BLaER1 treated with 17β-estradiol and CSF1 and Interleukin-3, amounts not matched to agents 10 nM and 100 nM (cell line): ENCODE measurements at regions not wholly inside any gene's neighbourhood (a gene's known extent, or its start where the extent isn't known, plus 50 kb on each side); places are given as distances from the start of the nearest gene placed in this dataset.
"Not testable (repeated sequence)": the region's sequence is repeated elsewhere in the genome, so short reads cannot be mapped to it uniquely, and the experiment has no call there.

Experiments used
- H3K27ac ChIP-seq, 11 experiments: shearing (Covaris generic); formaldehyde crosslinking; 2 replicates each; pipeline ENCODE4 v1.8.1; 2022
- H3K27me3 ChIP-seq, 11 experiments: shearing (Covaris generic); formaldehyde crosslinking; 2 replicates each; pipeline ENCODE4 v1.8.1; 2022
- H3K36me3 ChIP-seq, 11 experiments: shearing (Covaris generic); formaldehyde crosslinking; 2 replicates each; pipeline ENCODE4 v1.8.1; 2022
- H3K4me1 ChIP-seq, 10 experiments: shearing (Covaris generic); formaldehyde crosslinking; 2 replicates each; pipeline ENCODE4 v1.8.1; 2022
- H3K4me2 ChIP-seq, 11 experiments: shearing (Covaris generic); formaldehyde crosslinking; 2 replicates each; pipeline ENCODE4 v1.8.1; 2022
- H3K4me3 ChIP-seq, 10 experiments: shearing (Covaris generic); formaldehyde crosslinking; 2 replicates each; pipeline ENCODE4 v1.8.1; 2022
- H3K9ac ChIP-seq, 11 experiments: shearing (Covaris generic); formaldehyde crosslinking; 2 replicates each; pipeline ENCODE4 v1.8.1; 2022
- H3K9me3 ChIP-seq, 11 experiments: shearing (Covaris generic); formaldehyde crosslinking; replicated peaks in 1 of 11; 2 replicates each; pipeline ENCODE4 v1.8.1; 2022
- H4K20me1 ChIP-seq, 11 experiments: shearing (Covaris generic); formaldehyde crosslinking; 2 replicates each; pipeline ENCODE4 v1.8.1; 2022
- Cebpa-rat ChIP-seq, 11 experiments: shearing (Covaris generic); IDR thresholded peaks; 2 replicates each; pipeline ENCODE4 v1.8.1; 2022

DNA sequence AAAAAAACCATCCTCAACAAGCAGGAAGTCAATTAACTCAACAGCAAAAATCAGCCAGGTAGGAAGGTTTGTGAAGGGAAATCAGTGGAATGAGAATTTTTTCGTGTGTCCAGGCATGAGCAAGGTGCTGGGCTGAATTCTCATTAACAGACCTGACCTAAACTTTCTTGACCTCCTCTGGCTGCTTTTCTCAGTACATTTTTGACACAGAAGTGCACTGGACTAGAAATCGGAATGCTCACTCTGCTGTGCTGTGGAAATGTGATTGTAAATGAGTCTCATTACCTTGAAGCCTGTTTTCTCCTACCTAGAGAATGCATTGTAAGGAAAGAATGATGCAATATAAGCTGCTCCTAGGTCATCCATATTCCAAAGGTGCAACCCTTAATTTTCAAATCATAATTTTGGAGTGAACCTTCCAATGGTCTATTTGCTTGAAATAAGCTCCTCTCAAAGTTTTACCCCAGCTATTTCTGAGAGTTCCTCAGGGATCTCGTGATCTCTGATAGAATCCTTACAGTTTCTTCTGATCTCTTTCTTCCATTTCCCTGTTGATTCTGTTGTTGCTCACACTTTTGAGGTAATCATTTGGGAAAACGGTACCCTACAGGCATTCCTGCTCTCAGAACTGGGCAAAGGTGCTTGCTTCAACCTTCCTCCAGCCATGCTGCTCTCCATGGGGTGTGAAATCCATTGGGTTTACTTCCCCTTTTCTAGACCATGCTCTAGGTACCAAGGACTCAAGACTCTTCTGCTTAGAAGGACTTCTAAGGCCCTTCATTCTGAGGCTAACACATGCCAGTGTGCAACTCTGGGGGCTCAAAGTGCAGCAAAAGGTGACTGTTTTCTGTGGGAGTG, 104.9 kb upstream of the ITPRID2 start:
- H3K27me3 ChIP-seq: no peaks in the 10 kb centered on the region
- no peak overlapping the region for H3K9ac ChIP-seq
- no peak for TF ChIP-seq Cebpa-rat (IDR thresholded peaks at IDR 0.05)
- H3K4me3 ChIP-seq: no peak overlapping the region
- H3K9me3 ChIP-seq: no peaks in the 10 kb centered on the region
- peak overlapping the region in 1 of 11 experiments; percentile 1; a peak in 1 of 22 replicates for H3K4me2 ChIP-seq
- H3K27ac ChIP-seq: no peak overlapping the region
- H3K36me3 ChIP-seq: no peaks in the 10 kb centered on the region
- no peaks in the 10 kb centered on the region for H4K20me1 ChIP-seq
- peaks cover 0 to 11% (median 7%) of the 10 kb centered on the region in 10 experiments; a peak in 9 of 20 replicates for H3K4me1 ChIP-seq

DNA sequence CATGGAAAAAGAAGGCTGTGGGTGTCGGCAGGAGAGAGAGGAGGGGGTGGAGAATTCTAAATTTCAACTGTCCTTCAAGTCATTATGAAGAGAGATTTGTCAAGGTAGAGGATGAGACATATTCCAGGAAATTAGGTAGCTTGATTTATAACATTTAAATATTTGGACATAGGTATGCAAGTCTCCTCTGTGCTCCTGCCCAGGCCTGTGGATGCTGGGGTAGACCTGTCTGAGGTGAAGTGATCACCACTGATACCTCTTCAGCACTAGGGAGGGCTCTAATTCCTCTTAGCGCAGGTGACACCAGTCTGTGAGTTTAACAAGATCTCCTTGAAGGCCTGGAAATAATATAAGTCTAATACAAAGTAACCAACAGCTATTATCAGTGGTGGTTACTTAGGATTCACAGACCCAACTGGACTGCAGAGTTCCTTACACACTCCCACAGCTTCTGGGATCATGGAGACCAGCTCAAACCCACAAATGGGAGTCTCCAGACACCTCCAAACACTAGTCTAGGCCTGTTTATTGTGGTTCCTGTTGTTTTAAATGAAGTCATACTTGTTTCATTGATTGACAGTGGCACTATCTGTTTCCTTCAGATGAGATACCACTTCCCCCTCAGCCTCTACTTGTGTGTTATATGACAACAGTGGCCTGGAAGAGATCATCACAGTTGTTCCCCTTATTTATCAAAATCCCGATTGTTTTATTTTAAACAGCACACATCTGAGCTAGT, 104.1 kb upstream of the ITPRID2 start:
- H3K4me2 ChIP-seq: peak overlapping the region in 2 of 11 experiments; percentile 1 to 3; a peak in 2 of 22 replicates
- no peaks in the 10 kb centered on the region for H3K36me3 ChIP-seq
- H3K27me3 ChIP-seq: no peaks in the 10 kb centered on the region
- H3K4me1 ChIP-seq: peaks cover 0 to 11% (median 7%) of the 10 kb centered on the region in 10 experiments; a peak in 8 of 20 replicates
- H3K4me3 ChIP-seq: no peak overlapping the region
- H3K9me3 ChIP-seq: peaks cover 0 to 3% (median 0%) of the 10 kb centered on the region in 11 experiments; a peak in 7 of 22 replicates
- H4K20me1 ChIP-seq: no peaks in the 10 kb centered on the region
- no peak overlapping the region for H3K27ac ChIP-seq
- TF ChIP-seq Cebpa-rat (IDR thresholded peaks at IDR 0.05): no peak
- no peak overlapping the region for H3K9ac ChIP-seq

DNA sequence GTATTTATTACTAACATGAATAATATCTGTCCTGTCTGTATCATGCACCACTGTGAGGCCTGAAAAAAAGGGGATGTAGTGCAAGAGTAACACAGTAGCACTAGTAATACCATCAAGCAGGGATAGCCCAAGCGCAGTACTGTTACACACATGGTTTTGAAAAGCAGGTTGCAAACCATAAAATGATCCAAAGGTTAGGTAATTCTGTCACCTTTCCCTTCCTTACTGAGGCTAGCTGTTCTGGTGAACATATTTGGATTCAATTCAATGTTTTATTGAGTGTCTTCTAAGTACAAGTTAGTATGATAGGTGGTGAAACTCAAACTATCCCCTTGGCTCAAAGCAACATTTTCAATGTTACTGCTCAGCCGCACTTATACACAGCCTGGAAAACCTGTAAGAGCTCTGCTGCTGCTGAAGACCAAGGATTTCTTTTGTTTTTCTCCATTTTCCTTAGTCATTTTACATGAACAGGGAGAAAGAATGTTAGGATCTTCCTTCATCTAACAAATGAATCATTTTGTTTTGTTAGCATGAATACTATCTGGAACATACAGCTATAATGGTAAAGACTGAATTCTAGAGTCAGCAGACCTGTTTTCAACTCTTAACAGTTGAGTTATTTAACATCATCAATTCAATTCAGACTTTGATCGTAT, 102.5 kb upstream of the ITPRID2 start:
- H3K4me3 ChIP-seq: no peak overlapping the region
- H3K4me1 ChIP-seq: peaks cover 0 to 11% (median 7%) of the 10 kb centered on the region in 10 experiments; a peak in 8 of 20 replicates
- no peak overlapping the region for H3K4me2 ChIP-seq
- H3K9me3 ChIP-seq: peaks cover 6 to 11% (median 7%) of the 10 kb centered on the region in 11 experiments; a peak in 18 of 22 replicates
- no peak for TF ChIP-seq Cebpa-rat (IDR thresholded peaks at IDR 0.05)
- no peak overlapping the region for H3K9ac ChIP-seq
- no peaks in the 10 kb centered on the region for H3K36me3 ChIP-seq
- H3K27me3 ChIP-seq: no peaks in the 10 kb centered on the region
- H3K27ac ChIP-seq: no peak overlapping the region
- H4K20me1 ChIP-seq: no peaks in the 10 kb centered on the region

DNA sequence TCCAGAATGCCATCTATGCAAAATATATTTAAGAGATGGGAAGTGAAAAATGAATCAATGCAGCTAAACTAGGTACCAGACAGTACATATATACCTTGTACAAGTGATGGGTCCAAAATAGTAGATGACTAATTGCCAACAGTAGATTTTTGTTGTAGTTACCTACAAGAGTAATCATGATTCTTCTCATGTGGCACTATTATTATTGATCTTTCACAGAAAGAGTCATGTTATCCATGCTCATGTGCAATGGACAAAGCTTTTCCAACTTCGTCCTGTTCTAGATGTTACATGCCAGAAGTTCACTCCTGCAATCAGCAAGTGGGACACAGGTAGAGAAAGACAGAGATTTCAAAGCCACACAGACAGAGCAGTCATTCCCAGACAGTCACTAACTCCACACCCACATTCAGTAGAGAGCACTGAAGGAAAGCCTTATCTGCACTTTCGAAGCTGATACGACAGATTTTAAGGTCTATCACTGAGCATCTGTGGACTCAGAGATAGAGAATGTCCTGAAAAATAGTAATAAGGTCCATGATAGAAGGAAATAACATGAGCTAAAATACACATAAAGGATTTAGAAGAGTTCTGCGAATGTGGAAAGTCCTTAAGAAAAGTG, 101.6 kb upstream of the ITPRID2 start:
- TF ChIP-seq Cebpa-rat (IDR thresholded peaks at IDR 0.05): no peak
- no peak overlapping the region for H3K4me2 ChIP-seq
- no peak overlapping the region for H3K9ac ChIP-seq

DNA sequence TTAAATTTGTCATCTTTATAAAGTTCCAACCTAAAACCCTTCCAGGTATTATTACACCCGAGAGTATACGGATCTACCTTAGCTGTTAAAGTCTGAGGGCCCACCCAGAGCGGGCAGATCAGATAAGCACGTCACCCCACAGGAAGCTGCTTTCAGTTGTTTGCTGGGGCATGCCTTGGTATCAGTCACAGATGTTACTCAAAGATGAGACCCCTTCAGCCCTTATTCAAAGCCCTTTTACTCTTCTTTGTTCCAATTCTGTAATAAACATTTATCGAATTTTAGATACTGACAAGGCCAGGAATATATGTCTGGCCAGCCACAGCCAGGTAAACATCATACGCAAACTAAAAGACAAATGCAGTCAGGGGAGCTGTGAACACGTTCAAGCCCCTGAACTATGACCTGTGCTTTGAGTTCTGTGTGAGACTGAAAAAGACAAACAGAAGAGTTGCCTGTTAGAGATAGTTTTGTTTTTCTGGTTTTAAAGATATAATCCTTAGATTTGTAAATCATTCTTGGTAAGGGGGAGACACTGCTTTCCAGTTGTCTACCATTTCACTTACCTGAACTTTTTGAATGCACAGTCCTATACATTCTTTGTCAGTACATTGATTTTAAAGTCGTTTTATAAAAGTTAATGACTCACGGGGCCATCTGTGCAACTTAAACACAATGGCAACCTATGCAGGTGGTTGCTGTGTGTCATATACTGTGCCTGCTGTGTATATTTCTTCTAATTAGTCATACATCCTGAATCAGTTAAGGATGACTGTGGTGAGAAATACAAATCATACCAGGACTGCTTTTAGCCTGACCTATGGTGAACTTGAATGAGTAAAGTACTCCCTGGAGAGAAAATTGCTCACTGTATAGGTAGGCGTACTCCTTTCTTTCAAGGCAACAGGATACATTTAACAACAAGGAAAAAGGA, 100.5 kb upstream of the ITPRID2 start:
- H4K20me1 ChIP-seq: no peaks in the 10 kb centered on the region
- TF ChIP-seq Cebpa-rat (IDR thresholded peaks at IDR 0.05): no peak
- peaks cover 6 to 11% (median 7%) of the 10 kb centered on the region in 11 experiments; a peak in 18 of 22 replicates for H3K9me3 ChIP-seq
- H3K27me3 ChIP-seq: no peaks in the 10 kb centered on the region
- no peak overlapping the region for H3K9ac ChIP-seq
- H3K27ac ChIP-seq: peak overlapping the region in 3 of 11 experiments; percentile 0 to 42 (median 5); a peak in 1 of 22 replicates
- H3K4me2 ChIP-seq: peak overlapping the region in 7 of 11 experiments; percentile 9 to 34 (median 18); a peak in 6 of 22 replicates
- peaks cover 0 to 11% (median 7%) of the 10 kb centered on the region in 10 experiments; a peak in 8 of 20 replicates for H3K4me1 ChIP-seq
- H3K4me3 ChIP-seq: no peak overlapping the region
- H3K36me3 ChIP-seq: no peaks in the 10 kb centered on the region

More for the DNA sequence above, 101.6 kb upstream of the ITPRID2 start:
- H3K4me1 ChIP-seq: peaks cover 0 to 11% (median 7%) of the 10 kb centered on the region in 10 experiments; a peak in 8 of 20 replicates
- no peaks in the 10 kb centered on the region for H3K36me3 ChIP-seq
- H3K9me3 ChIP-seq: peaks cover 6 to 11% (median 7%) of the 10 kb centered on the region in 11 experiments; a peak in 18 of 22 replicates
- no peak overlapping the region for H3K4me3 ChIP-seq
- H4K20me1 ChIP-seq: no peaks in the 10 kb centered on the region
- H3K27me3 ChIP-seq: no peaks in the 10 kb centered on the region
- H3K27ac ChIP-seq: no peak overlapping the region

DNA sequence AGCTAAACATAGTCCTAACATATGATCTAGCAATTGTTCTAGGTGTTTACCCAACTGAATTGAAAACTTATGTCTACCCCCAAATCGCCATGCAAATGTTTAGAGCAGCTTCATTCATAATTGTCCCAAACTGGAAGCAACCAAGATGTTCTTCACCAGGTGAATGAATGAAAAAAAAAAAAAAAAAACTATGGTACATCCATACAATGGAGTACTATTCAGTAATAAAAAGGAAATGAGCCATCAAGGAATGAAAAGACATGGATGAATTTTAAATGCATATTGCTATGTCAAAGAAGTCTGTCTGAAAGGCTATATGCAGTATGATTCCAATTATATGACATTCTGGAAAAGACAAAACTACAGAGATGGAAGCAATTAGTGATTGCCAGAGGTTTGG, 98.6 kb upstream of the ITPRID2 start:
- H3K4me1 ChIP-seq: peaks cover 0 to 11% (median 7%) of the 10 kb centered on the region in 10 experiments; a peak in 8 of 20 replicates

DNA sequence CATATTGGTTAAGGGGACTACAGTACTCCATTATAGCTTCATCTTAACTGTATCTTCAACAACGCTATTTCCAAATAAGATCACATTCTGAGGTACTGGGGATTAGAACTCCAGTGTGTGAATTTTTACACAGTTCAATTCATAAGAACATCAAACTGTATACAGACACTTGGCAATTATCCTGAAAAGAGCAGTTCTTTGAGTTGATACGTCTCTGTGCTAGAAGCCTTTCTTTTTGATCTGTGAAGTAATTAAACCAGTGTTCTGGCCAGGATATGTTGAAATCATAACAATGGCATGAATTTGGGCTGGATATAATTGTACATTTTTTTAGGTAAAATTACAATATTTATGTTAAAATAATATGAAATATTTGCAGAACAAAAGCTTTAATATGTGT, 93.5 kb upstream of the ITPRID2 start:
- no peak for TF ChIP-seq Cebpa-rat (IDR thresholded peaks at IDR 0.05)
- peaks cover under 1 to 18% (median 6%) of the 10 kb centered on the region in 11 experiments; a peak in 19 of 22 replicates for H3K9me3 ChIP-seq
- no peak overlapping the region for H3K4me2 ChIP-seq
- no peak overlapping the region for H3K9ac ChIP-seq
- H3K27ac ChIP-seq: no peak overlapping the region
- H3K4me3 ChIP-seq: no peak overlapping the region
- no peaks in the 10 kb centered on the region for H3K36me3 ChIP-seq
- no peaks in the 10 kb centered on the region for H3K27me3 ChIP-seq
- H3K4me1 ChIP-seq: no peaks in the 10 kb centered on the region
- no peaks in the 10 kb centered on the region for H4K20me1 ChIP-seq

More for the DNA sequence above, 98.6 kb upstream of the ITPRID2 start:
- Histone ChIP-seq H4K20me1 (no peaks in the 10 kb centered on the region), H3K27ac (no peak overlapping the region), H3K4me3 (no peak overlapping the region), H3K9ac (no peak overlapping the region), H3K36me3 (no peaks in the 10 kb centered on the region), H3K9me3 (peaks cover 6 to 11% (median 7%) of the 10 kb centered on the region in 11 experiments; a peak in 18 of 22 replicates), H3K27me3 (no peaks in the 10 kb centered on the region), H3K4me2 (no peak overlapping the region)
- no peak for TF ChIP-seq Cebpa-rat (IDR thresholded peaks at IDR 0.05)

DNA sequence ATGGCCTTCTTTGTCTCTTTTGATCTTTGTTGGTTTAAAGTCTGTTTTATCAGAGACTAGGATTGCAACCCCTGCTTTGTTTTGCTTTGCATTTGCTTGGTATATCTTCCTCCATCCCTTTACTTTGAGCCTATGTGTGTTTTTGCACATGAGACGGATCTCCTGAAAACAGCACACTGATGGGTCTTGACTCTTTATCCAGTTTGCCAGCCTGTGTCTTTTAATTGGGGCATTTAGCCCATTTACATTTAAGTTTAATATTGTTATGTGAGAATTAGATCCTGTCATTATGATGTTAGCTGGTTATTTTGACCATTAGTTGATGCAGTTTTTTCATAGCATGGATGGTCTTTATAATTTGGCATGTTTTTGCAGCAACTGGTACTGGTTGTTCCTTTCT, 89.2 kb upstream of the ITPRID2 start:
- H3K27me3 ChIP-seq, H3K36me3 ChIP-seq, H3K4me2 ChIP-seq, H3K27ac ChIP-seq, H4K20me1 ChIP-seq, H3K4me3 ChIP-seq, H3K9ac ChIP-seq: not testable (repeated sequence)
- Histone ChIP-seq H3K4me1 (peaks cover 0 to 31% (median 23%) of the 10 kb centered on the region in 10 experiments; a peak in 14 of 20 replicates), H3K9me3 (peaks cover 0 to 16% (median 5%) of the 10 kb centered on the region in 11 experiments; a peak in 9 of 22 replicates)

DNA sequence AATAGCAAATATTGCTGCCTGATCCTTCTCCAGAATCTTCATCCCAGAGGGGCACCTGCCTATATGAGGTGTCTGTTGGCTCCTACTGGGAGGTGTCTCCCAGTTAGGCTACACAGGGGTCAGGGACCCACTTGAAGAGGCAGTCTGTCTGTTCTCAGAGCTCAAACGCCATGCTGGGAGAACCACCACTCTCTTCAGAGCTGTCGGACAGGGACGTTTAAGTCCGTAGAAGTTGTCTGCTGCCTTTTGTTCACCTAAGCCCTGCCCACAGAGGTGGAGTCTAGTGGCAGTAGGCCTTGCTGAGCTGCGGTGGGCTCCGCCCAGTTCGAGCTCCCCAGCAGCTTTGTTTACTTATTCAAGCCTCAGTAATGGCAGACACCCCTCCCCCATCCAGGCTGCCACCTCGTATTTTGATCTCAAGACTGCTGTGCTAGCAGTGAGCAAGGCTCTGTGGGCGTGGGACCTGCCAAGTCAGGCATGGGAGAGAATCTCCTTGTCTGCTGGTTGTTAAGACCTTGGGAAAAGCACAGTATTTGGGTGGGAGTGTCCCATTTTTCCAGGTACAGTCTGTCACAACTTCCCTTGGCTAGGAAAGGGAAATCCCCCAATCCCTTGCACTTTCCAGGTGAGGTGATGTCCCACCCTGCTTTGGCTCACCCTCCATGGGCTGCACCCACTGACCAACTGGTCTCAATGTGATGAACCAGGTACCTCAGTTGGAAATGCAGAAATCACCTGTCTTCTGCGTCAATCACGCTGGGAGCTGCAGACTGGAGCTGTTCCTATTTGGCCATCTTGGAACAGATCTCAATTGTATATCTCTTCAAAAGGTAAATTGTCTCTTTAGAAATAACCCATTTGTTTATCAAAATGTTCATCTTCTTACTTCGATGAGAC, 87.4 kb upstream of the ITPRID2 start:
- not testable (repeated sequence) for H3K27me3 ChIP-seq, H3K4me3 ChIP-seq, H3K36me3 ChIP-seq, H4K20me1 ChIP-seq, H3K9ac ChIP-seq
- Histone ChIP-seq H3K4me1 (peaks cover 0 to 34% (median 23%) of the 10 kb centered on the region in 10 experiments; a peak in 14 of 20 replicates), H3K4me2 (peak overlapping the region in 8 of 11 experiments; percentile 11 to 91 (median 72); a peak in 13 of 22 replicates), H3K27ac (peak overlapping the region in 4 of 11 experiments; percentile 16 to 84 (median 51); a peak in 6 of 22 replicates), H3K9me3 (peaks cover 0 to 16% (median 5%) of the 10 kb centered on the region in 11 experiments; a peak in 9 of 22 replicates)
